Neuronal stem cell (in vitro differentiated cells): ENCODE measurements at regions not wholly inside any gene's neighbourhood (a gene's known extent, or its start where the extent isn't known, plus 50 kb on each side); places are given as distances from the start of the nearest gene placed in this dataset.
A peak's percentile ranks its signal among the peaks of the same experiment; 100 is the strongest.

Experiments used
- DNase-seq: peaks from one replicate; pipeline ENCODE4 v3.0.0-alpha.2; 2013; ENCODE audit warnings: low spot score
- H2AFZ ChIP-seq: one replicate; pipeline ENCODE4 v1.6.1; 2013; ENCODE audit warnings: mild to moderate bottlenecking, low read length, inconsistent platforms
- H2AK5ac ChIP-seq: 2 replicates; pipeline ENCODE4 v1.6.1; 2013; ENCODE audit warnings: low read depth, mild to moderate bottlenecking, inconsistent platforms, low read length, moderate library complexity, mixed read lengths
- H2BK120ac ChIP-seq: 2 replicates; pipeline ENCODE4 v1.6.1; 2013; ENCODE audit warnings: low read depth, mild to moderate bottlenecking, inconsistent platforms, low read length, moderate library complexity, mixed read lengths
- H2BK12ac ChIP-seq: one replicate; pipeline ENCODE4 v1.6.1; 2013; ENCODE audit warnings: low read length, inconsistent platforms
- H2BK15ac ChIP-seq: 2 replicates; pipeline ENCODE4 v1.6.1; 2013; ENCODE audit warnings: mild to moderate bottlenecking, low read length, inconsistent platforms, mixed read lengths
- H2BK5ac ChIP-seq: one replicate; pipeline ENCODE4 v1.6.1; 2013; ENCODE audit warnings: inconsistent platforms, mild to moderate bottlenecking, low read length, moderate library complexity
- H3K14ac ChIP-seq: one replicate; pipeline ENCODE4 v1.6.1; 2013; ENCODE audit warnings: low read length, inconsistent platforms
- H3K18ac ChIP-seq: 2 replicates; pipeline ENCODE4 v1.6.1; 2013; ENCODE audit warnings: low read length, inconsistent platforms
- H3K23ac ChIP-seq: 2 replicates; pipeline ENCODE4 v1.6.1; 2013; ENCODE audit warnings: low read depth, mild to moderate bottlenecking, mixed read lengths, low read length, inconsistent platforms; ENCODE audit not compliant: poor library complexity
- H3K27ac ChIP-seq: replicated peaks from 3 replicates; pipeline ENCODE4 v1.5.1; 2013; ENCODE audit warnings: low read length, inconsistent platforms
- H3K27me3 ChIP-seq, 3 experiments: 2 replicates each; pipeline ENCODE4 v1.6.1; 2013; ENCODE audit warnings: low read length in 3 of 3, mild to moderate bottlenecking in 2 of 3, inconsistent platforms in 1 of 3, low read depth in 1 of 3, mixed read lengths in 1 of 3, moderate library complexity in 1 of 3; ENCODE audit not compliant: control insufficient read depth in 3 of 3, insufficient read depth in 3 of 3
- H3K36me3 ChIP-seq, 2 donors: replicated peaks in 1 of 2; 2 replicates each; pipeline ENCODE4 v1.6.1; 2013; ENCODE audit warnings: low read length in 2 of 2; ENCODE audit not compliant: control insufficient read depth in 2 of 2, insufficient read depth in 2 of 2
- H3K4ac ChIP-seq: 2 replicates; pipeline ENCODE4 v1.6.1; 2013; ENCODE audit warnings: inconsistent platforms, mild to moderate bottlenecking, low read length, moderate library complexity
- H3K4me1 ChIP-seq, 2 donors: 1 replicate in 1 of 2; 2 replicates in 1 of 2; pipeline ENCODE4 v1.6.1; 2013; ENCODE audit warnings: low read length in 2 of 2, low read depth in 1 of 2; ENCODE audit not compliant: control insufficient read depth in 2 of 2, insufficient read depth in 1 of 2
- H3K4me2 ChIP-seq: one replicate; pipeline ENCODE4 v1.6.1; 2013; ENCODE audit warnings: mild to moderate bottlenecking, low read length, inconsistent platforms; ENCODE audit not compliant: insufficient read depth, poor library complexity, severe bottlenecking
- H3K4me3 ChIP-seq, 2 donors: 2 replicates each; pipeline ENCODE4 v1.5.1; 2013; ENCODE audit warnings: low read length in 2 of 2, mild to moderate bottlenecking in 2 of 2, inconsistent platforms in 1 of 2, moderate library complexity in 1 of 2
- H3K79me1 ChIP-seq: one replicate; pipeline ENCODE4 v1.6.1; 2013; ENCODE audit warnings: low read depth, mild to moderate bottlenecking, inconsistent platforms, low read length, moderate library complexity
- H3K9ac ChIP-seq: one replicate; pipeline ENCODE4 v1.6.1; 2013; ENCODE audit warnings: mild to moderate bottlenecking, low read depth, low read length, inconsistent platforms; ENCODE audit not compliant: poor library complexity
- H3K9me3 ChIP-seq, 2 donors: replicated peaks in 1 of 2; 2 replicates each; pipeline versions ENCODE3 to v1.6.1; 2013; ENCODE audit warnings: low read length in 2 of 2, mild to moderate bottlenecking in 2 of 2, inconsistent platforms in 1 of 2, low read depth in 1 of 2, mixed read lengths in 1 of 2, moderate library complexity in 1 of 2; ENCODE audit not compliant: control insufficient read depth in 2 of 2, insufficient read depth in 1 of 2
- H4K8ac ChIP-seq: one replicate; pipeline ENCODE4 v1.6.1; 2013; ENCODE audit warnings: low read depth, mild to moderate bottlenecking, inconsistent platforms, low read length, moderate library complexity
- H4K91ac ChIP-seq: one replicate; pipeline ENCODE4 v1.6.1; 2013; ENCODE audit warnings: low read length, low read depth, mild to moderate bottlenecking, inconsistent platforms; ENCODE audit not compliant: poor library complexity
- WGBS, 2 donors: extraction: QIAGEN DNeasy Blood & Tissue Kit; methylation state at CpG; one replicate each; pipeline ENCODE4 v1.1.7; 2013; ENCODE audit warnings: missing lambda C conversion rate in 2 of 2, mixed read lengths in 1 of 2; ENCODE audit not compliant: insufficient read length in 2 of 2, insufficient replicate concordance in 1 of 2; ENCODE audit errors: extremely low coverage in 2 of 2; 5-methylcytosine and 5-hydroxymethylcytosine counted together

DNA sequence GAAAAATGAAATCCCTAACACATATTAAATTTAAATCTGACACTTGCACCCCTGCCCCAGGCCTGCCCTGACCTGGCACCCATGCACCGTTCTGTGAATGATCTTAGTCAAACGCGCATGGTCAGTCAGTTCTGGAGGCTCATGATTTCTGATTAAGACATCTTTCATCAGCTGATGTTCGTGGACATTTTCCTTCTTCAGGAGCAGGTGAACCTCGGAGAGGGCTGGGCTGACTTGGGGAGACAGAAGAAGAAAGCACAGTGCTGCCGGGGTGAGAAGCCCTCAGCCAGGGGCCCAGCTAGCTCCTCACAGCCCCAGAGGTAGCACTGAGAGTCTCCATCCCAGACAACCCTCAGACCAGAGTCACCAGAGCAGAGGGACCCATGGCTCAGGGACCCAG lies 134.5 kb upstream of the AJAP1 start:
- no CpG with 5 or more reads among the region's 6 CpGs for WGBS, 2 donors
- H3K4me1 ChIP-seq: no peaks in the 10 kb centered on the region
- no peak overlapping the region for H3K23ac ChIP-seq
- no peak overlapping the region for H3K4me2 ChIP-seq
- no peak overlapping the region for H2BK15ac ChIP-seq
- H2BK5ac ChIP-seq: no peak overlapping the region
- no peaks in the 10 kb centered on the region for H3K27me3 ChIP-seq
- no peaks in the 10 kb centered on the region for H3K36me3 ChIP-seq
- H3K9me3 ChIP-seq: no peaks in the 10 kb centered on the region
- H3K27ac ChIP-seq: no peak overlapping the region
- H2AK5ac ChIP-seq: no peak overlapping the region
- no peak overlapping the region for H2AFZ ChIP-seq
- no peak overlapping the region for H3K4me3 ChIP-seq
- no peak overlapping the region for H2BK120ac ChIP-seq
- H3K14ac ChIP-seq: no peak overlapping the region
- no peak overlapping the region for H2BK12ac ChIP-seq
- no peak for DNase-seq
- no peak overlapping the region for H3K4ac ChIP-seq
- no peak overlapping the region for H3K18ac ChIP-seq
- no peak overlapping the region for H3K9ac ChIP-seq
- H4K91ac ChIP-seq: no peak overlapping the region
- H3K79me1 ChIP-seq: no peaks in the 10 kb centered on the region
- H4K8ac ChIP-seq: no peak overlapping the region

DNA sequence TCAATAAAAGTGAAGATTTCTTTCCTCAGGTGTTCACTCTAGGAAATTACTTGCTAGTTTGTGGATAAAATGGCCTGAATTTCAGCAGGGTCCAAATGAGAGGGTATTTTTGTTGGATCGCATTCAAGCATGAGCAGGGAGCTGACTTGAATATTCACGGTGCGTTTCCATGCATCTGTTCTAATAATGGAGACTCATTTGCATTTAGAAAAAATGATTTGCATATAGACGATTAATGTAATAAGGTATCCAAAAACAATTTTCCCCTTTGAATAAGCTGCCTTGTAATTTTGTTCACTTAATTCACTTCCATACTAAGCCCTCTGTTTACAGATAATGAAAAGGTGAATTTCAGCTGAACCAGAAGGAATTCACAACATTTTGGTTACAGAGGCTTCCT lies 130.9 kb upstream of the AJAP1 start:
- Histone ChIP-seq H3K4me2 (no peak overlapping the region), H3K23ac (no peak overlapping the region), H4K91ac (no peak overlapping the region), H4K8ac (no peak overlapping the region), H3K79me1 (no peaks in the 10 kb centered on the region), H2BK5ac (no peak overlapping the region), H3K27ac (no peak overlapping the region), H3K36me3 (no peaks in the 10 kb centered on the region), H3K9ac (no peak overlapping the region), H3K27me3 (no peaks in the 10 kb centered on the region), H2AK5ac (no peak overlapping the region), H2BK12ac (no peak overlapping the region), H2BK120ac (no peak overlapping the region), H3K9me3 (no peaks in the 10 kb centered on the region), H3K14ac (no peak overlapping the region), H2BK15ac (no peak overlapping the region), H3K4me3 (no peak overlapping the region), H3K4me1 (no peaks in the 10 kb centered on the region), H3K18ac (no peak overlapping the region), H3K4ac (no peak overlapping the region), H2AFZ (no peak overlapping the region)
- no CpG with 5 or more reads among the region's 4 CpGs for WGBS, 2 donors
- no peak for DNase-seq

DNA sequence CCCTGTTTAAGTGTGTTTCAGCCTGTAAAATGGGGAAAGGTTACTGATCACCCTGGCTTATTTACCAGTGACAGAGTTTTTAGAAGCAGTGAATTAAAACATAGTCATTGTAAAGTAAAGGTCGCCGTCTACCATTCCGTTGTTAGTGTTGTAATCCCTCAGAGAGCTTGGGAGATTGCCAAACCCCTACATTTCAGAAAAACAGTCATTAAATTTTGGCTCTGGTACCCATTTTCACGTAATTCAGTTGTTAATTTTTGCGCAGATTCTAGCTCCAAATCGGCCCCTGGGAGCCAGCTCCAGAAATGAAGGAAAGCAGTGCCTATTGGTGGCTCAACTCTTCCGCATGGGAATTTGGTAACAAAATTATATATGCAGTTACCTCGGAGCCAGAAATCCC lies 127.7 kb upstream of the AJAP1 start:
- no peak overlapping the region for H2AK5ac ChIP-seq
- no peak overlapping the region for H4K8ac ChIP-seq
- no peak overlapping the region for H2BK120ac ChIP-seq
- H3K4me3 ChIP-seq: no peak overlapping the region
- no peak overlapping the region for H2AFZ ChIP-seq
- H4K91ac ChIP-seq: no peak overlapping the region
- no peaks in the 10 kb centered on the region for H3K36me3 ChIP-seq
- H2BK15ac ChIP-seq: no peak overlapping the region
- H3K23ac ChIP-seq: no peak overlapping the region
- WGBS, 2 donors: no CpG with 5 or more reads among the region's 8 CpGs
- H3K18ac ChIP-seq: no peak overlapping the region
- H3K27ac ChIP-seq: no peak overlapping the region
- peaks cover 0 to 9% of the 10 kb centered on the region in 2 donors for H3K4me1 ChIP-seq
- no peaks in the 10 kb centered on the region for H3K27me3 ChIP-seq
- no peak overlapping the region for H2BK12ac ChIP-seq
- no peak overlapping the region for H3K14ac ChIP-seq
- H3K9ac ChIP-seq: no peak overlapping the region
- H3K79me1 ChIP-seq: no peaks in the 10 kb centered on the region
- DNase-seq: no peak
- no peak overlapping the region for H2BK5ac ChIP-seq
- no peak overlapping the region for H3K4me2 ChIP-seq
- H3K4ac ChIP-seq: no peak overlapping the region
- H3K9me3 ChIP-seq: no peaks in the 10 kb centered on the region

DNA sequence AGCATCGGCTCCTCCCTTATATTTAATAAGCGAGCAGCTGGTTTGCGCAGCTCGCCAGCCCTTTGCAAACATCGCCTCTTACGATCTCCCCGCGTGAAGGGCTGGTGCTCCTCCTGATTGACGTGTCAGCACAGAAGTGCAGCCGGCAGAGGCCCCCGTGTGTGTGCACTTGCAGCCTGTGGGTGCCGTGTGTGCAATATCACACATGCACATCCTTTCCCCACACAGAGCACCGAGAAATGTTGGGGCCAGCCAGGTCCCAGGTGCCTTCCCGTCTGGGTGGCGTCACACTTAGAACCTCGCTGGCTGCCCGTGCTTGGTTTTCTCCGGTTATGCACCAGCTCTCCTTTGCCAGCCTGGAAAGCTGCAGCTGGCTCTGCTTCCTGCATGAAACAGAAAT lies 126.6 kb upstream of the AJAP1 start:
- no peak overlapping the region for H2AFZ ChIP-seq
- H3K36me3 ChIP-seq: no peaks in the 10 kb centered on the region
- H3K27ac ChIP-seq: no peak overlapping the region
- WGBS, 2 donors: no CpG with 5 or more reads among the region's 18 CpGs
- H4K91ac ChIP-seq: no peak overlapping the region
- no peaks in the 10 kb centered on the region for H3K79me1 ChIP-seq
- no peaks in the 10 kb centered on the region for H3K27me3 ChIP-seq
- peak overlapping the region; percentile 57 for H3K9ac ChIP-seq
- H3K9me3 ChIP-seq: no peaks in the 10 kb centered on the region
- no peak overlapping the region for H2BK5ac ChIP-seq
- H4K8ac ChIP-seq: no peak overlapping the region
- no peak overlapping the region for H2BK15ac ChIP-seq
- peaks cover 0 to 9% of the 10 kb centered on the region in 2 donors for H3K4me1 ChIP-seq
- H3K4me2 ChIP-seq: no peak overlapping the region
- H2AK5ac ChIP-seq: no peak overlapping the region
- H3K4me3 ChIP-seq: no peak overlapping the region
- no peak overlapping the region for H2BK120ac ChIP-seq
- H3K14ac ChIP-seq: no peak overlapping the region
- no peak overlapping the region for H3K18ac ChIP-seq
- no peak overlapping the region for H3K4ac ChIP-seq
- no peak for DNase-seq
- H3K23ac ChIP-seq: peak overlapping the region; percentile 34
- H2BK12ac ChIP-seq: no peak overlapping the region
